IMR-90 (cell line): ENCODE measurements at regions not wholly inside any gene's neighbourhood (a gene's known extent, or its start where the extent isn't known, plus 50 kb on each side); places are given as distances from the start of the nearest gene placed in this dataset.

Experiments used
- ATAC-seq: fragments of 200-7000 bp; cut with Tn5 transposase; 2 replicates; pipeline ENCODE4 v1.9.1; 2020; ENCODE audit warnings: low read depth, mild to moderate bottlenecking, moderate library complexity
- BruUV-seq: library from RNA; stranded (reverse); fragments of 400-500 nt; replicated peaks from 2 replicates; lab custom pipeline; 2021; lab: Mats Ljungman, UMichigan
- CTCF ChIA-PET: fragments of 300-600 bp; formaldehyde crosslinking; extraction: SDS; loops from one replicate; lab custom pipeline; 2021; ENCODE audit warnings: antibody characterized with exemption; lab: Yijun Ruan, JAX
- POLR2A ChIA-PET: fragments of 300-600 bp; sonication (Branson Sonifier 250); formaldehyde crosslinking; loops from one replicate; lab custom pipeline; 2022; ENCODE audit warnings: antibody characterized with exemption; ENCODE audit not compliant: unreplicated experiment; lab: Charles Lee
- DNase-seq: peaks from one replicate; pipeline ENCODE4 v3.0.0; 2013
- H2AFZ ChIP-seq: replicated peaks from 2 replicates; pipeline ENCODE3; 2013; ENCODE audit warnings: low read length, mild to moderate bottlenecking; ENCODE audit not compliant: poor library complexity
- H2AK5ac ChIP-seq: 2 replicates; pipeline ENCODE4 v1.6.1; 2013; ENCODE audit warnings: low read depth, low read length, inconsistent platforms
- H2AK9ac ChIP-seq: replicated peaks from 2 replicates; pipeline ENCODE3; 2013; ENCODE audit warnings: mild to moderate bottlenecking, low read depth, low read length, moderate library complexity; ENCODE audit not compliant: poor library complexity
- H2BK120ac ChIP-seq: 2 replicates; pipeline ENCODE4 v1.6.1; 2013; ENCODE audit warnings: low read depth, low read length, inconsistent platforms
- H2BK15ac ChIP-seq: 3 replicates; pipeline ENCODE4 v1.6.1; 2013; ENCODE audit warnings: low read depth, low read length, inconsistent platforms
- H2BK20ac ChIP-seq: 2 replicates; pipeline ENCODE4 v1.6.1; 2013; ENCODE audit warnings: low read depth, mild to moderate bottlenecking, inconsistent platforms, low read length, moderate library complexity
- H2BK5ac ChIP-seq: 2 replicates; pipeline ENCODE4 v1.6.1; 2013; ENCODE audit warnings: mild to moderate bottlenecking, low read depth, low read length, inconsistent platforms; ENCODE audit not compliant: poor library complexity, severe bottlenecking
- H3K14ac ChIP-seq: replicated peaks from 2 replicates; pipeline ENCODE4 v1.6.1; 2013; ENCODE audit warnings: low read depth, low read length, inconsistent platforms
- H3K18ac ChIP-seq: 2 replicates; pipeline ENCODE4 v1.6.1; 2013; ENCODE audit warnings: low read depth, low read length, control low read depth
- H3K23ac ChIP-seq: 2 replicates; pipeline ENCODE4 v1.6.1; 2013; ENCODE audit warnings: low read depth, low read length, inconsistent platforms
- H3K27ac ChIP-seq: 2 replicates; pipeline ENCODE4 v1.5.1; 2013; ENCODE audit warnings: mild to moderate bottlenecking, control low read depth, low read length; ENCODE audit not compliant: insufficient read depth
- H3K27me3 ChIP-seq: 2 replicates; pipeline ENCODE4 v1.6.1; 2013; ENCODE audit warnings: low read length; ENCODE audit not compliant: control insufficient read depth, insufficient read depth
- H3K36me3 ChIP-seq: 2 replicates; pipeline ENCODE4 v1.6.1; 2013; ENCODE audit warnings: low read length, mixed read lengths; ENCODE audit not compliant: control insufficient read depth, insufficient read depth
- H3K4ac ChIP-seq: 2 replicates; pipeline ENCODE4 v1.6.1; 2013; ENCODE audit warnings: low read depth, low read length, inconsistent platforms
- H3K4me1 ChIP-seq: 2 replicates; pipeline ENCODE4 v1.6.1; 2013; ENCODE audit warnings: low read length, mixed read lengths; ENCODE audit not compliant: control insufficient read depth, insufficient read depth
- H3K4me2 ChIP-seq: 2 replicates; pipeline ENCODE4 v1.6.1; 2013; ENCODE audit warnings: low read depth, mild to moderate bottlenecking, control low read depth, low read length, moderate library complexity
- H3K4me3 ChIP-seq: 2 replicates; pipeline ENCODE4 v1.5.1; 2013; ENCODE audit warnings: low read depth, mild to moderate bottlenecking, control low read depth, low read length, moderate library complexity; ENCODE audit not compliant: insufficient read depth
- H3K56ac ChIP-seq: 2 replicates; pipeline ENCODE4 v1.6.1; 2013; ENCODE audit warnings: low read length, inconsistent platforms; ENCODE audit not compliant: insufficient read depth; ENCODE audit errors: extremely low read depth
- H3K79me1 ChIP-seq, 2 experiments: 2 replicates each; pipeline ENCODE4 v1.6.1; 2013; ENCODE audit warnings: low read length in 2 of 2, inconsistent platforms in 1 of 2, low read depth in 1 of 2
- H3K9ac ChIP-seq: 2 replicates; pipeline ENCODE4 v1.6.1; 2013; ENCODE audit warnings: low read depth, low read length, control low read depth
- H3K9me1 ChIP-seq: 2 replicates; pipeline ENCODE4 v1.6.1; 2013; ENCODE audit warnings: low read length, inconsistent platforms; ENCODE audit not compliant: insufficient read depth
- H3K9me3 ChIP-seq: 2 replicates; pipeline ENCODE4 v1.6.1; 2013; ENCODE audit warnings: low read length; ENCODE audit not compliant: control insufficient read depth, insufficient read depth
- H4K20me1 ChIP-seq: 2 replicates; pipeline ENCODE4 v1.6.1; 2013; ENCODE audit warnings: low read length, inconsistent platforms; ENCODE audit not compliant: insufficient read depth
- H4K5ac ChIP-seq: 2 replicates; pipeline ENCODE4 v1.6.1; 2013; ENCODE audit warnings: mild to moderate bottlenecking, low read depth, low read length, control low read depth
- H4K8ac ChIP-seq, 2 experiments: 2 replicates each; pipeline ENCODE4 v1.6.1; 2013; ENCODE audit warnings: low read depth in 2 of 2, low read length in 2 of 2, control low read depth in 1 of 2, inconsistent platforms in 1 of 2
- H4K91ac ChIP-seq: 2 replicates; pipeline ENCODE4 v1.6.1; 2013; ENCODE audit warnings: low read depth, low read length, inconsistent platforms; ENCODE audit not compliant: insufficient read depth
- CTCF ChIP-seq: conservative IDR thresholded peaks from 2 replicates; pipeline ENCODE4 v1.5.1; 2012; ENCODE audit warnings: mild to moderate bottlenecking, low read depth, low read length, improper control_type of control experiment
- NFE2L2 ChIP-seq: fragments of 150-350 bp; IDR thresholded peaks from 2 replicates; pipeline ENCODE4 v1.6.1; 2016; ENCODE audit warnings: low read depth, mild to moderate bottlenecking, low read length
- RAD21 ChIP-seq: IDR thresholded peaks from 2 replicates; pipeline ENCODE4 v1.6.1; 2012; ENCODE audit warnings: low read length, improper control_type of control experiment
- RFX5 ChIP-seq: IDR thresholded peaks from 2 replicates; pipeline ENCODE4 v1.8.0; 2012; ENCODE audit warnings: low read depth, mild to moderate bottlenecking, low read length, moderate library complexity
- USF2 ChIP-seq: fragments of 150-350 bp; IDR thresholded peaks from 2 replicates; pipeline ENCODE4 v1.6.1; 2017; ENCODE audit warnings: mild to moderate bottlenecking, antibody characterized with exemption, low read length, low read depth
- WGBS, 2 experiments: methylation state at CpG; one replicate each; pipeline versions ENCODE4 v1.1.5 to v1.1.7; 2013; ENCODE audit warnings: missing lambda C conversion rate in 2 of 2; ENCODE audit not compliant: insufficient read length in 1 of 2; ENCODE audit errors: extremely low coverage in 2 of 2; 5-methylcytosine and 5-hydroxymethylcytosine counted together
- dilution Hi-C: fragments of 300-500 bp; cut with HindIII; formaldehyde crosslinking; loops from one replicate; pipeline ENCODE4 v1.14.3; 2018; ENCODE audit warnings: low sequenced_read_pairs; ENCODE audit not compliant: unreplicated experiment
- in situ Hi-C: fragments of 300-500 bp; cut with MboI; formaldehyde crosslinking; loops from 3 replicates; pipeline ENCODE4 v1.14.3; 2019; ENCODE audit warnings: low sequenced_read_pairs, inconsistent platforms, mixed read lengths
- intact Hi-C: fragments of 100-400 bp; cut with micrococcal nuclease; formaldehyde crosslinking; loops from 2 replicates; pipeline ENCODE4 v1.10.0; 2022

- no peaks in the 10 kb centered on the region for H3K4me1 ChIP-seq
- H2AK9ac ChIP-seq = no peak overlapping the region
- no peak overlapping the region for H3K4me2 ChIP-seq
- intact Hi-C loops (no loop called here), dilution Hi-C loops (no loop called here), in situ Hi-C loops (no loop called here)
- no peak overlapping the region for H3K56ac ChIP-seq
- no peak overlapping the region for H3K14ac ChIP-seq
- H2AK5ac ChIP-seq = no peak overlapping the region
- no peaks in the 10 kb centered on the region for H3K9me3 ChIP-seq
- no peak overlapping the region for H3K9ac ChIP-seq
- no TSS peak for BruUV-seq
- no peak overlapping the region for H2BK15ac ChIP-seq
- H3K23ac ChIP-seq = no peak overlapping the region
- no peak overlapping the region for H2BK120ac ChIP-seq
- no peak for DNase-seq
- no peaks in the 10 kb centered on the region for H4K20me1 ChIP-seq
- TF ChIP-seq USF2 = no peak
- no peak for TF ChIP-seq CTCF
- no peak for TF ChIP-seq RAD21
- TF ChIP-seq NFE2L2 = no peak
- no peak for TF ChIP-seq RFX5
- no peaks in the 10 kb centered on the region for H3K27me3 ChIP-seq
- no peaks in the 10 kb centered on the region for H3K9me1 ChIP-seq
- no peak overlapping the region for H3K18ac ChIP-seq
- no CpG with 5 or more reads among the region's 2 CpGs for WGBS, 2 experiments
- H3K4me3 ChIP-seq = no peak overlapping the region
- ChIA-PET CTCF (no interaction called here), POLR2A (no interaction called here)
- no peak for ATAC-seq
- H4K8ac ChIP-seq = no peak overlapping the region
- no peaks in the 10 kb centered on the region for H3K36me3 ChIP-seq
- H3K4ac ChIP-seq = no peak overlapping the region
- H3K79me1 ChIP-seq = no peaks in the 10 kb centered on the region
- H2BK20ac ChIP-seq = no peak overlapping the region
- H2AFZ ChIP-seq = no peak overlapping the region
- H2BK5ac ChIP-seq = no peak overlapping the region
- no peak overlapping the region for H4K5ac ChIP-seq
- no peak overlapping the region for H4K91ac ChIP-seq
- H3K27ac ChIP-seq = no peak overlapping the region
Observed at GRCh38 chr3:94314218-94314883, 251.5 kb downstream of the NSUN3 start.
